BJ (cell line): ENCODE measurements at regions not wholly inside any gene's neighbourhood (a gene's known extent, or its start where the extent isn't known, plus 50 kb on each side); places are given as distances from the start of the nearest gene placed in this dataset.

ENCODE experiments used
- CTCF ChIA-PET: fragments of 350-600 bp; formaldehyde crosslinking; extraction: SDS; loops from one replicate; lab custom pipeline; 2021; ENCODE audit warnings: antibody characterized with exemption, inconsistent platforms; lab: Yijun Ruan, JAX
- POLR2A ChIA-PET: fragments of 300-600 bp; sonication (Branson Sonifier 250); formaldehyde crosslinking; extraction: SDS; loops from one replicate; lab custom pipeline; 2021; ENCODE audit warnings: antibody characterized with exemption; lab: Charles Lee
- DNase-seq: peaks from one replicate; pipeline ENCODE4 v3.0.0-alpha.2; 2011; ENCODE audit warnings: low read depth
- H3K27me3 ChIP-seq: 2 replicates; pipeline ENCODE4 v1.6.0; 2011; ENCODE audit warnings: low read length; ENCODE audit not compliant: control insufficient read depth, insufficient read depth
- H3K36me3 ChIP-seq: 2 replicates; pipeline ENCODE4 v1.5.1; 2011; ENCODE audit warnings: low read length; ENCODE audit not compliant: control insufficient read depth, insufficient read depth
- H3K4me3 ChIP-seq: 2 replicates; pipeline ENCODE4 v1.5.1; 2011; ENCODE audit warnings: low read depth, mild to moderate bottlenecking, control low read depth, low read length
- TF ChIP-seq, protein P1 (sequence below): IDR thresholded peaks from 2 replicates; pipeline ENCODE4 v1.5.1; 2011; ENCODE audit warnings: low read depth, mild to moderate bottlenecking, control low read depth, inconsistent platforms, low read length, moderate library complexity; ENCODE audit not compliant: insufficient read depth

DNA sequence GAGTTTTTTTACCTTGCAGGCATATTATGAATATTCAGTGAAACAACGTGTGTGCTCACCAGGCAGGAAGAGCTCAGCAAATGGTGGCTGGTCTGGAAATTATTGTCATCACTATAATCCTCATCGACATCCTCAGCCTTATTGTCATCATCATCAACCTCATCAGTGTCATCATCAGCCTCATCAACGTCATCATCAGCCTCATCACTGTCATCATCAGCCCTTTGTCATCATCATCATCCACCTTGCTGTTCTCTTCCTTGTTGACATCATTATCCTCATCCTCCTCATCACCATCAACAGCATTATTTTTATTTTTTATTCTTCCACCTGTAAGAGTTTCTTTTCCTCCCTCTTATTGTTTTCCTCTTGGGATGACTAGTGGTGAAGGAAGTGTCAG, 142.3 kb upstream of the GPR26 start:
- DNase-seq, result no peak
- H3K36me3 ChIP-seq, result no peaks in the 10 kb centered on the region
- H3K4me3 ChIP-seq, result no peak overlapping the region
- TF ChIP-seq, protein P1, sequence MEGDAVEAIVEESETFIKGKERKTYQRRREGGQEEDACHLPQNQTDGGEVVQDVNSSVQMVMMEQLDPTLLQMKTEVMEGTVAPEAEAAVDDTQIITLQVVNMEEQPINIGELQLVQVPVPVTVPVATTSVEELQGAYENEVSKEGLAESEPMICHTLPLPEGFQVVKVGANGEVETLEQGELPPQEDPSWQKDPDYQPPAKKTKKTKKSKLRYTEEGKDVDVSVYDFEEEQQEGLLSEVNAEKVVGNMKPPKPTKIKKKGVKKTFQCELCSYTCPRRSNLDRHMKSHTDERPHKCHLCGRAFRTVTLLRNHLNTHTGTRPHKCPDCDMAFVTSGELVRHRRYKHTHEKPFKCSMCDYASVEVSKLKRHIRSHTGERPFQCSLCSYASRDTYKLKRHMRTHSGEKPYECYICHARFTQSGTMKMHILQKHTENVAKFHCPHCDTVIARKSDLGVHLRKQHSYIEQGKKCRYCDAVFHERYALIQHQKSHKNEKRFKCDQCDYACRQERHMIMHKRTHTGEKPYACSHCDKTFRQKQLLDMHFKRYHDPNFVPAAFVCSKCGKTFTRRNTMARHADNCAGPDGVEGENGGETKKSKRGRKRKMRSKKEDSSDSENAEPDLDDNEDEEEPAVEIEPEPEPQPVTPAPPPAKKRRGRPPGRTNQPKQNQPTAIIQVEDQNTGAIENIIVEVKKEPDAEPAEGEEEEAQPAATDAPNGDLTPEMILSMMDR, result no peak
- POLR2A ChIA-PET, result no interaction called here
- no peaks in the 10 kb centered on the region for H3K27me3 ChIP-seq
- CTCF ChIA-PET, result no interaction called here

- ChIA-PET CTCF (no interaction called here), POLR2A (no interaction called here)
- DNase-seq, result no peak
- Histone ChIP-seq H3K27me3 (no peaks in the 10 kb centered on the region), H3K36me3 (no peaks in the 10 kb centered on the region), H3K4me3 (no peak overlapping the region)
- TF ChIP-seq, protein P1, result no peak
Observed at GRCh38 chr10:123526356-123527064, 139.6 kb upstream of the GPR26 start.

GRCh38 chr10:123527151-123527550, 139.0 kb upstream of the GPR26 start:
- ChIA-PET CTCF (no interaction called here), POLR2A (no interaction called here)
- no peaks in the 10 kb centered on the region for H3K27me3 ChIP-seq

DNA sequence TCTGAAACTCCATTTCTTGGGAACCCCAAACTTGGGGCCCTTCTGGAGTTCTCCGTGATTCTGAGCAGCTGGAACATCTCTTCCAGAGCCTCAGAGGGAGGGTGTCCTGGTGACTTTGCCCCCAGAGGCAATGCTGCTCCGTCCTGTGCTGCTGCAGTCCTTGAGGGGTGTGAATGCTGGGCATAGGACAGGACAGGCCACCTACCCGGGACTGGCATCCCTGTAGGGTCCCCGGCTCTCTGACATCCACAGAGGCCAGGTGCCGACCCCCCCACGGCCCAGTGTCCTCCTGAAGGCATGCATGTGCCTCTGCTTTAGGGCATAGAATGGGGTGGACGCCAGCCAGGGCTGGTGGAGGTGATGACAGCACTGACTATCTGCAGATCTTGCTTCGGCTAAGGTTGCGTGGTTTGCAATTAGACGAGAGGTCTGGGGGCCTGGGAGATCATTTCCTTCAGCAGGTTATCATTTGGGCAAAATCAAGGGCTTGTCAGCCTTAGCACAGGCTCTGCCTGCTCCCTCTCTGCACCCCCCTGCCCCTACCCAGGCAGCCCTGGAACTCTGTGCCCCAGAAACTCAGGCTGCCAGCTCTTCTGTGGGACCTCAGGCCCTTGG, 136.9 kb upstream of the GPR26 start:
- Histone ChIP-seq H3K36me3 (no peaks in the 10 kb centered on the region), H3K27me3 (no peaks in the 10 kb centered on the region), H3K4me3 (no peak overlapping the region)
- CTCF ChIA-PET, result no interaction called here
- POLR2A ChIA-PET, result no interaction called here
- TF ChIP-seq, protein P1, result no peak
- no peak for DNase-seq

More at GRCh38 chr10:123527151-123527550, 139.0 kb upstream of the GPR26 start:
- no peak for DNase-seq
- Histone ChIP-seq H3K4me3 (no peak overlapping the region), H3K36me3 (no peaks in the 10 kb centered on the region)
- TF ChIP-seq, protein P1, result no peak

DNA sequence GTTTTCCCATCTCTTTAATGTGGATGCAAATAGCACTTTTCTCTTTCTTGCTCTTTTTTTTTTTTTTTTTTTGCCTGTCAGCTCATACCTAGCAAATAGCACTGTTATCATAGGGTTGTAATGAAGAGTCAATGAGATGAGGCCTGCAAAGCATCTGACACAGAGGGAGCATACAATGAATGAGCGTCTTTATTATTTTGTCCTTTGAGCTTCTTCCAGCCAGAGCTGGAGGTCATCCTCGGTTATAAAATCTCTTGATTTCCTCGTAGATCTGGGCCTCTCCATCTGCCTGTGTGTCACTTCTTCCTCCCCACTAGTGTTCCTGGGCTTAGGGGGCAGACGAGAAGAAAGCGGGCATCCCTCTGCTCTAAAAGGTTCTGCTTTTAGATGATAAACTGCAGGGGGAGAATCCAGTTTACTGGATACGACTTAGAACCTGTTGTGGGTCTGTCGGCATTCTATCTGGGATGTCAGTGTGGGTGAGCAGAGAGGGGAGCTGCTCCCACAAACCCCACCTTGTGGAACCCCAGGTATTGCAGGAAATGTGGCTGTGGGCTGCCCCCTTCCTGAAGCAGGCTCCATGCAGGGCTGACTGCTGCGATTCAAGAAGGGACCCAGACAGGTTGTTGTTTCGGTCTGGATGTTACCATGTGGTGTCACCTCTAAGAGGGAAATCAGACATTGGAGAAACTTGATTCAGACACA, 135.8 kb upstream of the GPR26 start:
- no peaks in the 10 kb centered on the region for H3K36me3 ChIP-seq
- H3K27me3 ChIP-seq, result no peaks in the 10 kb centered on the region
- TF ChIP-seq, protein P1, result no peak
- no peak for DNase-seq
- ChIA-PET POLR2A (no interaction called here), CTCF (no interaction called here)
- H3K4me3 ChIP-seq, result no peak overlapping the region
